ENCODE measurements at regions not wholly inside any gene's neighbourhood (a gene's known extent, or its start where the extent isn't known, plus 50 kb on each side); places are given as distances from the start of the nearest gene placed in this dataset.

DNA sequence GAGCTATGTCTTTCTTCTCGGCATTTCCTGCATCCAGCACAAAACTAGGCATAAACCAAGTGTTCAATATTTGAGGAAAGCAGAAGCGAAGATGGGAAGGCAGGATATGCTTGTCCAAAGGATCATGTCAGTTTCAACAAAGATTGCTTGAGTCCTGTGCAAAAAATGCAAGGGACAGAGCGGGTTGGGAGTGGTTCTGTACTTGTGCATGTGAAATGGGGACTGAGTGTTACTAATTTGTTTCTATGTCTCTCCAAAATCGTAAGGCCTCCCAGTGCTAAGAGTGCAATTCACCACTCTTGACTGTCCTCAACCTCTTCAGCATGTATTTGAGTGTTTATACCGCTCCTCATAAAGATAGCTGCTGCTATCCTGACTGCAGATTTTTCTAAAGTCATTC is 166.2 kb downstream of the DLEU7 start:
- Histone ChIP-seq H3K36me3 (no peaks in the 10 kb centered on the region), H3K4me3 (no peak overlapping the region), H3K9me3 (no peaks in the 10 kb centered on the region), H3K4me1 (replicated peaks) (no peaks in the 10 kb centered on the region), H3K27ac (no peak overlapping the region), H3K27me3 (replicated peaks; ENCODE audit: insufficient read depth) (no peaks in the 10 kb centered on the region)
- no peak for DNase-seq (ENCODE audit: low spot score)
- TF ChIP-seq, protein P1, sequence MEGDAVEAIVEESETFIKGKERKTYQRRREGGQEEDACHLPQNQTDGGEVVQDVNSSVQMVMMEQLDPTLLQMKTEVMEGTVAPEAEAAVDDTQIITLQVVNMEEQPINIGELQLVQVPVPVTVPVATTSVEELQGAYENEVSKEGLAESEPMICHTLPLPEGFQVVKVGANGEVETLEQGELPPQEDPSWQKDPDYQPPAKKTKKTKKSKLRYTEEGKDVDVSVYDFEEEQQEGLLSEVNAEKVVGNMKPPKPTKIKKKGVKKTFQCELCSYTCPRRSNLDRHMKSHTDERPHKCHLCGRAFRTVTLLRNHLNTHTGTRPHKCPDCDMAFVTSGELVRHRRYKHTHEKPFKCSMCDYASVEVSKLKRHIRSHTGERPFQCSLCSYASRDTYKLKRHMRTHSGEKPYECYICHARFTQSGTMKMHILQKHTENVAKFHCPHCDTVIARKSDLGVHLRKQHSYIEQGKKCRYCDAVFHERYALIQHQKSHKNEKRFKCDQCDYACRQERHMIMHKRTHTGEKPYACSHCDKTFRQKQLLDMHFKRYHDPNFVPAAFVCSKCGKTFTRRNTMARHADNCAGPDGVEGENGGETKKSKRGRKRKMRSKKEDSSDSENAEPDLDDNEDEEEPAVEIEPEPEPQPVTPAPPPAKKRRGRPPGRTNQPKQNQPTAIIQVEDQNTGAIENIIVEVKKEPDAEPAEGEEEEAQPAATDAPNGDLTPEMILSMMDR (IDR thresholded peaks at IDR 0.05): no peak
- TF ChIP-seq POLR2AphosphoS5 (IDR thresholded peaks at IDR 0.05) (no peak), POLR2A (IDR thresholded peaks at IDR 0.05) (no peak)
- 89% methylated on average over 5 of the region's 5 CpGs for WGBS
- intact Hi-C loops (cut with DNase I): no loop called here

DNA sequence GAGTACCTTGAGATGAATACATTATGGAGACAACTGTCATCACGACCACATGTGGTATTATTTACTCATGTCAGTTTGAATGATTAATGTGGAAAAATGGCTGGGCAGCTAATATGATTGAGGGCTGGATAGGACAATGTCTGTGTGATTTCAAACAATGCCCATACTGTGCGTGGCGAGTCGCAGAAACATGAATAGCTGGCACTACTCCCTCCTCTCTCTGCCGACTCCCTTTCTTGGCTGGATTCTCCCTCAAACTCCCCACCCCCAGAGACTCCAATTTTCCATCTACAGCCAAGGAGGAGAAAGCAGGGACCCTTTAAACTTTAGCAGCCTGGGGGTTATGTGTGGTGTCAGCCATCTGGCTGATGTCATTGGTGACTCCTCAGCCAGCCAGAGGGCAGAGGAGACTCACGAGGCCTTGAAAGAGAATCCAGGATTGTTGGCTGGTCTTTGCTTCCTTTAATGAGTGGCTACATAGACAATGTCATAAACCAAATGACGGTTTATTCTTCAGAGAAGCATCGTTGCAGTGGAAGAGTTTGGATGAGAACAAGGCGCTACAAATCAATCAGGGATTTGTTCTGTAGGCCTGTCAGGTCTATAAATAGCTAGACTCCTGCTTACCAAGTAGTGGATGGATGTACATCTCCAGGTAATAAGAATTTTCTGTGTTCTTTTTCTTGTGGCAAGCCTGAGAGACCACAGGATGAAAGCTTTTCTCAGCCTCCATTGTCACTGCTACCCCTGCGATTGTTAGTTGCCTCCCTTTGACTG is 165.6 kb downstream of the DLEU7 start:
- Histone ChIP-seq H3K4me1 (replicated peaks) (no peaks in the 10 kb centered on the region), H3K27ac (no peak overlapping the region), H3K36me3 (no peaks in the 10 kb centered on the region), H3K4me3 (no peak overlapping the region), H3K27me3 (replicated peaks; ENCODE audit: insufficient read depth) (no peaks in the 10 kb centered on the region), H3K9me3 (no peaks in the 10 kb centered on the region)
- WGBS: 57% methylated on average over 10 of the region's 10 CpGs
- intact Hi-C loops (cut with DNase I): no loop called here
- TF ChIP-seq POLR2A (IDR thresholded peaks at IDR 0.05) (no peak), POLR2AphosphoS5 (IDR thresholded peaks at IDR 0.05) (no peak)
- TF ChIP-seq, protein P1 (IDR thresholded peaks at IDR 0.05): no peak
- DNase-seq (ENCODE audit: low spot score): no peak

DNA sequence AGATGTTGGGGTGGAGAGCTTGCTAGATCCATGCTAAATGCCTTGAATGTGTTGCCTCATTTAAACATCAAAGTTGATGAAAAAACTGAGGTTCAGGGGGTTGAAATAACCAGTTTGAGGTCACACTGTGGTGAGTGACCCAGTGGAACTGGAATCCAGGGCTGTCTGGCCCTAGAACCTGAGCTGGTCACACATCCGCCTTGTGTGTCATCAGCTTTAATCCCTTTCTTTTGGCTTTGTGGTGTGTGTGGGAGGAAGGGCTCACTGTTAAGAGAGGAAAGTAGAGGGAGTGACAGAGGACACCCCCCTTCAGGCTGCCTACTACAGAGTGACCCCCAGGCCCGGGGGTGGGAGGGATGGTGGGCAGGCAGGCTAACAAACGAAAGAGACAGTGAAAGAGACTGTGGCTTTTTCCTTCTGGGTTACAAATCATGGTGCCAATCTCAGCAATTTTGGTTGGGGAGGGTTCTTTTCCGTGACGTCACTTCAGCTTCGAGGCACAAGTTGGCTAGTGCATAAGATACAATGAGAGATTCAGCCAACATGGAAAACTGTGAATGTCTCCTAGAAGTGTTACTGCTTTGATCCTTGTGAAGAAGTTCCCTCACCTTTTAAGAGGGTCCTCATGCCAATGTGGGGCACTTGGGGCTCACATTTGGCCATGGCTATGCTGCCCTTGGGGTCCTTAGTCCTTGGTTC is 164.9 kb downstream of the DLEU7 start:
- TF ChIP-seq, protein P1 (IDR thresholded peaks at IDR 0.05): no peak
- TF ChIP-seq POLR2AphosphoS5 (IDR thresholded peaks at IDR 0.05): no peak
- Histone ChIP-seq H3K4me1 (replicated peaks) (no peaks in the 10 kb centered on the region), H3K4me3 (no peak overlapping the region), H3K9me3 (no peaks in the 10 kb centered on the region), H3K27me3 (replicated peaks; ENCODE audit: insufficient read depth) (no peaks in the 10 kb centered on the region), H3K27ac (no peak overlapping the region), H3K36me3 (no peaks in the 10 kb centered on the region)
- DNase-seq (ENCODE audit: low spot score): no peak
- WGBS: 93% methylated on average over 5 of the region's 6 CpGs
- intact Hi-C loops (cut with DNase I): no loop called here

DNA sequence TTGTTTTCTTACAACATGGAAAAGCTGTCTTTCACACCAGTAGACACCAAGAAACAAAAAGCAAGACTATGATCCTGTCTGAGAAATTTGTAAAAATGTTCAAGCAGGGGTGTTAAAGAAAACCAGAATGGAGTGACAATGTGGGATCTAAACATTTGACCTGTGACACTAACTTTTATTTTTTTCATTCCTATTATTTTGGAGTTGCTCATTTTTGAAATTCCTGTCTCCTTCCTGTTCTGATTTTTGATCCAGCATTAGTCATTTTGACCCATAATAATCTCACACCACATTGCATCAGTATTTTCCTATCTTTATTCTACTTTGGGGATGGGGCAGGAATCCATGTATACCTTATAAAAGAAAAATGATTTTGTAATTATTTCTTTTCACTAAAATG is 164.2 kb downstream of the DLEU7 start:
- Histone ChIP-seq H3K9me3 (no peaks in the 10 kb centered on the region), H3K27me3 (replicated peaks; ENCODE audit: insufficient read depth) (no peaks in the 10 kb centered on the region), H3K4me3 (no peak overlapping the region), H3K36me3 (no peaks in the 10 kb centered on the region), H3K27ac (no peak overlapping the region), H3K4me1 (replicated peaks) (no peaks in the 10 kb centered on the region)
- intact Hi-C loops (cut with DNase I): no loop called here
- DNase-seq (ENCODE audit: low spot score): no peak
- TF ChIP-seq POLR2A (IDR thresholded peaks at IDR 0.05) (no peak), POLR2AphosphoS5 (IDR thresholded peaks at IDR 0.05) (no peak)
- TF ChIP-seq, protein P1 (IDR thresholded peaks at IDR 0.05): no peak

DNA sequence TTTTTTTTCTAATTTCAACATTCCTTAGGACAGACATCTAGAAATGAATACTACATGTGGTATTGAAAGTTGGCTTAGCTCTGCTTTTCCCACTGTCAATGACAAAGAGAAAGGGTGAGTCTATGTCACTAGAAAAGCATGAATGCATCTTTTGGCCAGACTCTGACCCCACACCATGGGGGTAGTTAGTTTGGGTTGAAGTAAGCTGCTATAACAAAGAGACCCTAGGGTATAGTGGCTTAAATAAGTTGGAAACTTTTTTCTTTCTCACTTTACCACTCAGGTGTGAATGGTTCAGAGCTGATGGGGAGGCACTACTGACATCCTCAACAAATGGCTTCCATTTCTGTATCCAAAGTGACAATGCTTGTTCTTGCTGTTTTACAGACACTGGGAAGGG is 161.5 kb downstream of the DLEU7 start:
- Histone ChIP-seq H3K36me3 (no peaks in the 10 kb centered on the region), H3K4me3 (no peak overlapping the region), H3K27ac (no peak overlapping the region), H3K9me3 (no peaks in the 10 kb centered on the region), H3K27me3 (replicated peaks; ENCODE audit: insufficient read depth) (no peaks in the 10 kb centered on the region), H3K4me1 (replicated peaks) (no peaks in the 10 kb centered on the region)
- intact Hi-C loops (cut with DNase I): no loop called here
- DNase-seq (ENCODE audit: low spot score): no peak
- TF ChIP-seq POLR2AphosphoS5 (IDR thresholded peaks at IDR 0.05) (no peak), POLR2A (IDR thresholded peaks at IDR 0.05) (no peak)

Data from prostate gland (tissue), 2 donors.